Activated T-cell treated with anti-CD3 and anti-CD28 coated beads for 24 hours (primary cell): ENCODE measurements at regions not wholly inside any gene's neighbourhood (a gene's known extent, or its start where the extent isn't known, plus 50 kb on each side); places are given as distances from the start of the nearest gene placed in this dataset.
"Not testable (repeated sequence)": the region's sequence is repeated elsewhere in the genome, so short reads cannot be mapped to it uniquely, and the experiment has no call there.

Source experiments
- DNase-seq: peaks from one replicate; pipeline ENCODE4 v3.0.0-alpha.2; 2020; ENCODE audit warnings: low read depth

- DNase-seq: no peak
Measured at GRCh38 chr7:106562711-106563366, 98.1 kb downstream of the CCDC71L start.

DNA sequence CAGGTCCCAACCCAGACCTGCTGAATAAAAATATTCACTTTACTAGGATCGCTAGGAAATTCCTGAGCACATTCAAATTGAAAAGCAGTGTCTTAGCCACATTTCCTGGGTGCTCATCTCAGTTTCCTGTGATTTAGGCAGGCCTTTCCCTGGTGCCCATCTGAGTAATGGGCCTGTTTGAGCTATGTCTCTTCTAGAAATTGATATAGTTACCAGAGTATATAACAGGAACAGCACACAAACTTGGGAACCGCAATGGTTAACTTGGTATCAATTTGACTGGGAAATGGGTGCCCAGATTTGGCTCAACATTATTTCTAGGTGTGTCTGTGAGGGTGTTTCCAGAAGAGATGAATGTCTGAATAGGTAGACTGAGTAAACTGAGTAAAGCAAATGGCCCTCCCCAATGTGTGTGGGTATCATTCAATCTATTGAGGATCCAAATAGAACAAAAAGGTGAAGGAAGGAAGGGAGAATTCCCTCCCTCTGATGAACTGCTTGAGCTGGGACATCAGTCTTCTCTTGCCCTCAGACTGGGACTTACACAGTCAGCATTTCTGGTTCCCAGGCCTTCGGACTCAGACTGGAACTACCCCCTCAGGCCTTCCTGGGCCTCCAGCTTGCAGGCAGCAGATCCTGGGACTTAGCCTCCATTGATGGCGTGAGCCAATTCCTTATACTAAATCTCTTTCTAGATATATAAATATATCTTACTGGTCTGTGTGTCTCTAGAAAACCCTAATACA, 99.1 kb downstream of the CCDC71L start:
- DNase-seq: no peak

DNA sequence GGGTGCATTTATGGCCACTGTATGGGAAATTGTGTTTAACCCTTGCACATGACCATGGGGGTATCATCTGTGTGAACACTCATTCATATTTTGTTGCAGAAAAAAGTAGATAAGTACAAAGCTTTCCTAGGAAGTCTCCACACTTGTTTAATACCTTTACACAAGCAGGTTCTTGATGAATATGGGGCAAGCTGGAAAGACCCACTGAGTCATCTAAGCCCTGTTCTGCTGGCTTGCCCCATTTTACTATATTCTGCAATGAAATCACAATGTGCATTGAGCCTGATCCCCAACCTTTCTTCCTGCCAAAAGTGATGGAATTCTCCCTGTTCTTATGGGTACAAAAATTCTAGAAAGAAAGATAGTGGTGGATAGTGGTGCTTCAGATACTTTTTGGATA, 99.8 kb downstream of the CCDC71L start:
- no peak for DNase-seq

DNA sequence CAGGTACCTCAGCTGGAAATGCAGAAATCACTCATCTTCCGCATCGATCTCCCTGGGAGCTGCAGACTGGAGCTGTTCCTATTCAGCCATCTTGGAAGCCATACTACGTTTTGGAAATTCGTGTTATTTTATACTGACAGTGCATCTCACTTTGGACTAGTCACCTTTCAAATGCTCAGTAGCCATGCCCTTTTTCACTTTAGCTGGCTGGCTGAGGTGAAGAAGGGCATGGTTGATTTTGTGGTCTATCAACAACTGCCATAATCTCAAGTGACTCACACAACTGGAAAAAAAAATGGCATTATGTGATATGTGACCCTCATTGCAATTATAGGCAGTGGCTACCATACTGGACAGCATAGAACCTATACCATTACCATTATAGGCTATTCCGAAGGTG, 100.5 kb downstream of the CCDC71L start:
- no peak for DNase-seq

GRCh38 chr7:106556244-106556643, 104.7 kb downstream of the CCDC71L start:
- DNase-seq: not testable (repeated sequence)

DNA sequence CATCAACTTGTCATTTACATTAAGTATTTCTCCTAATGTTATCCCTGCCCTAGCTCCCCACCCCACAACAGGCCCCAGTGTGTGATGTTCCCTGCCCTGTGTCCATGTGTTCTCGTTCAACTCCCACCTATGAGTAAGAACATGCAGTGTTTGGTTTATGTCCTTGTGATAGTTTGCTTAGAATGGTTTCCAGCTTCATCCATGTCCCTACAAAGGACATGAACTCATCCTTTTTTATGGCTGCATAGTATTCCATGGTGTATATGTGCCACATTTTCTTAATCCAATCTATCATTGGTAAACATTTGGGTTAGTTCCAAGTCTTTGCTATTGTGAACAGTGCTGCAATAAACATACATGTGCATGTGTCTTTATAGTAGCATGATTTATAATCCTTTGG, 106.3 kb downstream of the CCDC71L start:
- DNase-seq: not testable (repeated sequence)

- DNase-seq: no peak
Measured at GRCh38 chr7:106553446-106553836, 107.5 kb downstream of the CCDC71L start.

DNA sequence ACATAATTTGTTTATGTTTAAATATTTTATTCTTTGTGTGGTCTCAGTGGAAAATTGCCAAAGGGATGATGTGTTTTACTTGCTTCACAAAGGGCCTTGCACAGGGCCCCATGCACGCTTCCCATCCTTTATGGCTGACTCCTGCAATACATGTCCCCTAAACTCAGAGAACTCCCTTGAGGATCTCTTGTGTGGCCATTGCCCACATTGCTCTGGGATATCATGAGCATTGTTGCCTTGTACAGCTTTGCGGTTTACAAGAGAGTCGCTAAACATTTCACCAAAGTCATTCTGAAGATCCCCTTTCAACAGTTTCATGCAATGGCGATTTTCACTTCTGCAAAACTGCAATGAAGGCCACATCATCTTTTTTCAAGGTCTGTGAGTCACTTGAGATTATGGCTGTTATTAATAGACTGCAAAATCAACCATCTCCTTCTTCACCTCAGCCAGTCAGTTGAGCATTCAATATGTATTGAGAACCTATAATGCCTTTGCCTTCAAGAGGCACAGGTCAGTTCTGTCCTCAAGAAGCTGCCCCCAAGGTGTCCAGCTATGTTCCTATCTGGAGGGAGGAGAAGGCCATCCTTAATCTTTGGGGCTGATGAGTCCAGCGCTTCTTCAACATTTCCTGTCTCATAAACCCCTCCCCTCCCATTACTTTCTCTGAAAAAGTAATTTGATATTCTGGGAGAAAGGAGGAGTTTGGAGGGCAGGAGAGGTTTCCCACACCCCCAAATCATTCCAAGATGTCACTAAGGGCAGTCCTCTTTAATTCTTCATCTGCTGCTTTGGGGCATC, 108.1 kb downstream of the CCDC71L start:
- no peak for DNase-seq

GRCh38 chr7:106551936-106552335, 109.0 kb downstream of the CCDC71L start:
- no peak for DNase-seq

- DNase-seq: no peak
Measured at GRCh38 chr7:106548491-106548890, 112.5 kb downstream of the CCDC71L start.

GRCh38 chr7:106545275-106545674, 115.7 kb downstream of the CCDC71L start:
- DNase-seq: no peak

DNA sequence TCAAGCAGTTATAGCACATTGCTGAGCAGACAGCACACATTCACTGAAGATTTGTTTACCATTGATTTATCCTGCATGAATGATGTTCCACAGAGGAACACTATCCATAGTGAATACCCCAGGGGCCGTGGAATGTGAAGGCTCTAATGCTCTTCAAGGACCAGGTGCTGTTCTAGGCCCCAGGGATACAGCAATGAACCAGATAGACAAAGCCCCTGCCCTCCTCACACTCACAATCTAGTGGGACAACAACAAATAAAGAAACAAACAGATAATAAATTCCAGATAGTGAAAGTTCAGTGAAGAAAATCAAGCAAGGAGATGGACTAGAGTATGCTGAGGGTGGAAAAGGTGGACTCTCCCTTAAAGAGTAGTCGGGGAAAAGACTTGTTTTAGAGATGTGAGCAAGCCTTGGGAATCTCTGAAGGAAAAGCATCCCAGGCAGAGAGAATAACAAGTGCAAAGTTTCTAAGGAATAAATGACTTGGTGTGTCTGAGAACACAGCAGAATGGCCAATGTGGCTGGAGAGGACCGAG, 117.7 kb downstream of the CCDC71L start:
- no peak for DNase-seq

- DNase-seq: peak; percentile 36
Measured at GRCh38 chr7:106542550-106543220, 118.3 kb downstream of the CCDC71L start.

GRCh38 chr7:106538638-106539037, 122.3 kb downstream of the CCDC71L start:
- no peak for DNase-seq

GRCh38 chr7:106537119-106537518, 123.8 kb downstream of the CCDC71L start:
- no peak for DNase-seq

DNA sequence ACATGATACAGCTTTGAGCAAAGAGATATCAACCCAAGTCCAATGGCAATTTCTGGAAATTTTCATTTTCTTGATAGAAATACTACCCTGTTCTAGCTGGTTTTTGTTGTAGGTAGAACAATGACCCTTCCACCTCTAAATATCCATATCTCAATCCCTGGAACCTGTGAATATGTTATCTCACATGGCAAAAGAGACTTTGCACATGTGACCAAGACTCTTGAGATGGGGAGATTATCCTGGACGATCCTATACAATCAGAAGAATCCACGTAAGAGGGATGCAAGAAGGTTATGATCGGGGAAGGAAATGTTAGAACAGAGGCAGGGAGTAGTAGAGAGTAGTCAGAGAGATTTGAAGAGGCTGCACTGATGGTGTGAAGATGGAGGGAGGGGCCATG, 124.9 kb downstream of the CCDC71L start:
- DNase-seq: no peak

DNA sequence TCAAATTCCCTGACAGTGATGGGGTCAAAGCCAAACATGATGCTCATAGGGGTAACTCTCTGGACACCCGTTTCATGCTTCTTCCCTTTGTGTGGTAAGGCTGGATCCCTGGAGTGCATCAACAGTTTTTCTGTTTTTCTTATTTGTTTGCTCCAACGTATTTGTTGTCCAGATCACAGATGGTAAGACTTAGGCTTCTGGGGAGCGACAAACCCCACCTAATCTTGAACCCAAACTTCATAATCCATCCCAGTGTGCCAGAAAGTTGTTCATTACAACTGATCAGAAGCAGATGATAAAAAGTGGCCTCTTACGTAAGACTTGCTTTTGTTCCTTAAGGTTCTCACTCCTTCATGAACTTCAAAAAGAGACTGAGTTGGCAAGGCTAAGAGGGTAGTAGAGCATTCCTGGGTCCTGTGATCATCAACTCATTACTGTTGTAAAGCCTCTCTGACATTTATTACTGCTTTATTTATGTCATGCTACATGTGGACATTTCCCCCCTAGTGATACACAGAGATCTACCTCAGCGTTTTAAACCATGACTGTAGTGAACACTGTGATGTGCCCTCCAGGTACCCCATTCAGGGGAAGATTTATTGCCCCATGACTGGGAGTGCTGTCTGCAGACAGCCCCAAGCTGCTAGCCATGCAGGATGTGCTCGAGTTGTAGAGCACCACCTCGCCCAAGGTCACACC, 125.6 kb downstream of the CCDC71L start:
- DNase-seq: no peak

- no peak for DNase-seq
Measured at GRCh38 chr7:106534271-106534846, 126.6 kb downstream of the CCDC71L start.

DNA sequence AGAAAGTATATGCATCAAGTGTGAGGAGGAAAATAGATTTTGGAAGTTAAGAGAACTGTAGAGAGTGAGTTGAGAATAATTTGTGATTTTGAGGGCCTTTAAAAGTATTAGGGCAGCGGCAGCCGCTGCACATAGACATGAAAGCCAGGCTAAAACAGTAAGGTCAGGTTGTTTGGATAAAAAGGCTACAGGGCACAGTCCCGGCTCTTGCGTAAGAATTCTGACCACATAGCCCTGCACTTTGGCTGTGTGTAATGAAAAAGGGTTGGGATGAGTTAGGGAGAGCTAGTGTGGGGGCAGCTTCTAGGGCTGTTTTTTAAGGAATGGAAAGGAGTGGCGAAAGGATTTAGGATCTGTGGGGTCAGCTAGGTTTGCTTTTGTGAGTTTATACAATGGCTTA, 130.8 kb downstream of the CCDC71L start:
- not testable (repeated sequence) for DNase-seq

DNA sequence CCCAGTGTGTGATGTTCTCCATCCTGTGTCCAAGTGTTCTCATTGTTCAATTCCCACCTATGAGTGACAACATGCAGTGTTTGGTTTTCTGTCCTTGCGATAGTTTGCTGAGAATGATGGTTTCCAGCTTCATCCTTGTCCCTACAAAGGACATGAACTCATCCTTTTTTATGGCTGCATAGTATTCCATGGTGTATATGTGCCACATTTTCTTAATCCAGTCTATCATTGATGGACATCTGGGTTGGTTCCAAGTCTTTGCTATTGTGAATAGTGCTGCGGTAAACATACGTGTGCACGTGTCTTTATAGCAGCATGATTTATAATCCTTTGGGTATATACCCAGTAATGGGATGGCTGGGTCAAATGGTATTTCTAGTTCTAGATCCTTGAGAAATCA, 134.3 kb downstream of the CCDC71L start:
- DNase-seq: not testable (repeated sequence)

- no peak for DNase-seq
Measured at GRCh38 chr7:106524690-106525059, 136.3 kb downstream of the CCDC71L start.
